ENCODE measurements at regions not wholly inside any gene's neighbourhood (a gene's known extent, or its start where the extent isn't known, plus 50 kb on each side); places are given as distances from the start of the nearest gene placed in this dataset.
"Not testable (repeated sequence)": the region's sequence is repeated elsewhere in the genome, so short reads cannot be mapped to it uniquely, and the experiment has no call there.

DNA sequence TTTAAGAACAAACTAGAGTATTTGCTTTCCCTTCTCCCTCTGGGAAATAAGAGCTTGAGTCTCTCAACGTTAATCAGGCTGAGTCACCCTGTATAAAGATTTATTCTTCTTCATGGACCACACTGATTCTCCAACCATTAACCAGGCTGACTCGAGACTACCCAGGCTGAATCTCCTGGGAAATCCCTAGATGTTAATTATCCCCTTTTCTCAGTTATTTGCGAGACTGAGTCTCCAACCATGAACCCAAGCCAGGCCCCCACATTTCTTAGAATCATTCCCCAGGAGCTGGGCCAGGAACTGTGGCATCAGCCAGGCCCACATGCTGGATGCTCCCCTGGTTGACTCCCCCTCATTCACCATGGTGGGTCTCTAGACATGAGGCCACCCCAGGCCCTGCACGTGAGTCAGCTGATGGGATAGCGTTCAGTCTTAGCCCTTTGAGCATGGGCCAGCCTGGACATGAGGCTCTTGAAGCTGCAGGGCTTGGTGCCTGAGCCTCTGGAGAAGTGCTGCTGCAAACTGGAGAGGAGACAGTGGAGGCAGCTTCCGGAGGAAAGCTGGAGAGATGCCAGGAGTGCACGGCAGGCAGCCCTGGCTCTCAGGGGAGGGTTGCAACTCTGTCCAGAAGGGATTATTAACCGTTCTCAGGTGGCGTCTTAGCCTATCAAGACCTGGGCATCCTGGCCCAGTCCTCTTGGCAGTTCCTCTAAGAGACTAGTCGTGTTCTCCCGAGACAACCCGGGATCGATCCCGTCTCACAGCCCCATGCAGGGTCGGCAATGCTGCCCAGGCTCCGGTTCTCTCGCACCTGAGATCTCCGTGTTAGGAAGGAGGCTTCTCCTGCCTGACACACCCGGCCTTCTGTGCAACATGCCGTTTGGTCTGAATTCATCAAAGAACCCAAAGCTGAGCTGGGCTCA, 296.6 kb downstream of the ADGRD1 start:
- DNase-seq (ENCODE audit: low spot score): no peak

- DNase-seq (ENCODE audit: low spot score): no peak
Observed at GRCh38 chr12:131250951-131251315, 297.2 kb downstream of the ADGRD1 start.

GRCh38 chr12:131251336-131252101, 297.8 kb downstream of the ADGRD1 start:
- no peak for DNase-seq (ENCODE audit: low spot score)

- no peak for DNase-seq (ENCODE audit: low spot score)
Observed at GRCh38 chr12:131253376-131254026, 299.8 kb downstream of the ADGRD1 start.

GRCh38 chr12:131254374-131254773, 300.7 kb downstream of the ADGRD1 start:
- no peak for DNase-seq (ENCODE audit: low spot score)

GRCh38 chr12:131258398-131258797, 304.7 kb downstream of the ADGRD1 start:
- DNase-seq (ENCODE audit: low spot score): no peak

- no peak for DNase-seq (ENCODE audit: low spot score)
Observed at GRCh38 chr12:131260251-131260905, 306.7 kb downstream of the ADGRD1 start.

- no peak for DNase-seq (ENCODE audit: low spot score)
Observed at GRCh38 chr12:131260954-131261353, 307.2 kb downstream of the ADGRD1 start.

- DNase-seq (ENCODE audit: low spot score): no peak
Observed at GRCh38 chr12:131261906-131262305, 308.2 kb downstream of the ADGRD1 start.

DNA sequence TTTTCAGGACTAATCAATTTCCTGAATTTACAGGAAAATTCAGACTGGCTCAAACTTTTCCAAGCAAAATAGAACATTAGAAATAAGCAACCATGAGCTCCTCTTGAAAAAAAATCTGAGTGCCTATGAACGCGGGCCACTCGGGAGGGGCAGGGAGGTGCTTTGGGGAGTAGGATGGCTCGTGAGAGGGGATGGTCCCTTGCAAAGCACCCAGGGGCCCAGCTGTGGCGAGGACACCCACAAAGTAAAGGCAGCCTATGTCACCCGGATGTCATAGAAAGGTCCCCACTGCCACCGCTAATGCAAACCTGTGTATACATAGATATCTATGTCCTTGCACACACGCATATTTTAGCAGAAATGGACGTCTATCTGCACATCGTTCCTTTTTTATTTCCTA, 309.9 kb downstream of the ADGRD1 start:
- no peak for DNase-seq (ENCODE audit: low spot score)

GRCh38 chr12:131264635-131265034, 310.9 kb downstream of the ADGRD1 start:
- no peak for DNase-seq (ENCODE audit: low spot score)

GRCh38 chr12:131266591-131267467, 313.1 kb downstream of the ADGRD1 start:
- DNase-seq (ENCODE audit: low spot score): no peak

DNA sequence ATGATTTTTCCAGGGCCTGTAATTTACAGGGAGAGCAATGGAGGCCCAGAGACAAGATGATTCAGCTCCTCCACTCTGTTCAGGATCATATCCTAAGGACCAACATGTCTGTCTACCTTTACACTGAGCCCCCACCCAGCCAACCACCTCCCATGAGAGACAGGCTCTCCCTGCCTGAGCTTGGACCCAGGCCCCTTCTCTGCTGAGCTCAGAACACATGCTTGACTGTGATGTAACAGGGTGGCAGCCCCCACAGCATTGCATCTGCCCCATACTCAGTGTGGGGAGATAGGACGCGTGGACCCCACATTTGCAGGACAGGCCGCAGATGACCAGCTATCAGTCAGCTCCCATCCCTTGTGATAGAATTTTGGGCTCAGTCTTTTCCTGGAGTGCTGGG, 313.9 kb downstream of the ADGRD1 start:
- DNase-seq (ENCODE audit: low spot score): no peak

GRCh38 chr12:131268123-131268522, 314.4 kb downstream of the ADGRD1 start:
- not testable (repeated sequence) for DNase-seq (ENCODE audit: low spot score)

DNA sequence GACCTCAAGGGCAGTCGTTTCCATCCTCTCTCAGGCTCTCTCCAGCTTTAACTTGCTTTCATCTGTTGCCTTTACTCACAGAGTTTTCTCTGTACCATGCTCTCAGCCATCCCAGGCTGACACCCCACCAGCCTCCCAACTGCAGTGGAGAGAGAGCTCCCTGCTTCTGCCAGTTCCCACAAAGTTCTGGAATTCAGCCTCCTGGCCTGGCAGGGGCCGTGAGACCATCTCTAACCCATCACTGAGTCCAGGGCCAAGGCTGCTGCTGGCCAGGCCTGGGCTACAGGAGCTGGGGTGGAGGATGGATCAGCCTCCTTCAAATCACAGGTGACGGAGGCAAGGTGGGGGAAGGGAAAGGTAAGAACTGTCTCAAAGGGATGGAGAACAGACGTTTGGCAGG, 314.9 kb downstream of the ADGRD1 start:
- not testable (repeated sequence) for DNase-seq (ENCODE audit: low spot score)

GRCh38 chr12:131269551-131269950, 315.8 kb downstream of the ADGRD1 start:
- DNase-seq (ENCODE audit: low spot score): no peak

DNA sequence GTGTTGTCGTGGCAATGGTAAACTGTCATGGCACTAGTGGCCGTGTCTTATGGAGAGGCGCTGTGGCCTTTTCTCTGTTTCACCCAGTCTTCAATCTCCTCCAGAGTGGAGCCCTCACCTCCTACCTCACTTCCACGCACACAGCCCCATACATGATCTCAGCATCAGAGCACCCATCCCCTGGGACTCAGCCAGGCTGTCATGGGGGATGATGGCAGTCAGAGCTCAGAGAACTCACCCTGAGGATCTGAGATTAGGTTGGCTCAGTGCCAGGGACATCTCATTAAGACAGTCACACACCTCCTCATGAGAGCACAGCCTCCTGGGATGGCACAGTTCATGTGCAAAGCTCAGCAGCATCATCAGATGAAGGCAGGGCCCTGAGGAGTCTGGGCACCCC, 316.3 kb downstream of the ADGRD1 start:
- DNase-seq (ENCODE audit: low spot score): not testable (repeated sequence)

GRCh38 chr12:131271724-131272123, 318.0 kb downstream of the ADGRD1 start:
- DNase-seq (ENCODE audit: low spot score): no peak

DNA sequence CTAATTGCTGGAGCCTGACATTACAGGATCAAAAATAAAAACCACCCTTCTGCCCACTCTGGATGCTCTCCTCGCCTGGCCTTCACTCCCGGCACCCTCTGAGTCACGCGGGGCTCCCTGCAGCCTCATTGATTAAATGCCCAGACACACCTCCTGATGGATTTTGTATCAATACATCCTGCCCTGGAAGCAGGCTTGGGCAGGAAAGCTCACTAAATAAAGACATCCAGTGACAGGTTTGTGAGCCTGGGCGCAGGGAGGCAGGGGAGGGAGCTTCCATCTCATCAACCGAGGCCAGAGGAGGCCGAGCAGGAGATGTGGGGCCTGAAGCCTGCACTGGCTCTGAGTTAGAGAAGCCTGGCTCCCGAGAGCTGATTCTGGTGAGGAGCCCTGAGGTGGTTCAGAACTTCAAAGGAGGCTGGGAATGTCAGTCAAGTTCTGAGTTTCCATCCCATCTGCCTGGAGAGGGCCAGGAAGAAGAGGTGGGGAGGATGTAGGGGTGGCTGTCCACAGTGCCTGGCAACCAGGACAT, 318.6 kb downstream of the ADGRD1 start:
- DNase-seq (ENCODE audit: low spot score): not testable (repeated sequence)

DNA sequence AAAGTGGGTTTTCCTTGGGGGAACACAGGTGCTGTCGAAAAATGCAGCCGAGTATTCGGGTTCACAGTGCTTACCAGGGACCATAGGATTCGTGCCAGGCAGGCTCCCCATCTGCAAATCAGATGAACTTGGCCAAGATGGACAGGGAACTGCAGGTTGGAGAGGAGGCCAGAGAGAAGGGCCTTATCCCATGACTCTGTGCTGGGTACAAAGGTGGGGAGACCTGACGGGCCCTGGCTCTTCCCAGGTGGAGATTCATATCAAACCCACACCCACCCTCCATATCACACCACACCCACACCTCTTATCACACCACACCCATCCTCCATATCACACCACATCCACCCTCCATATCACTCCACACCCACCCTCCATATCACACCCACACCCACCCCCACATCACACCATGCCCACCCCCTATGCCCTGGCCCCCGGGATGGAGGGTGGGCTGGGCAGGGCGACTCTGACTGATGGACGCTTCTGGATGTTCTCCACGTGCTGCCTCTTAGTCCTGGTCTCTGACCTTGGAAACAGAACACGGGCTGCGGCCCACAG, 319.7 kb downstream of the ADGRD1 start:
- DNase-seq (ENCODE audit: low spot score): no peak

DNA sequence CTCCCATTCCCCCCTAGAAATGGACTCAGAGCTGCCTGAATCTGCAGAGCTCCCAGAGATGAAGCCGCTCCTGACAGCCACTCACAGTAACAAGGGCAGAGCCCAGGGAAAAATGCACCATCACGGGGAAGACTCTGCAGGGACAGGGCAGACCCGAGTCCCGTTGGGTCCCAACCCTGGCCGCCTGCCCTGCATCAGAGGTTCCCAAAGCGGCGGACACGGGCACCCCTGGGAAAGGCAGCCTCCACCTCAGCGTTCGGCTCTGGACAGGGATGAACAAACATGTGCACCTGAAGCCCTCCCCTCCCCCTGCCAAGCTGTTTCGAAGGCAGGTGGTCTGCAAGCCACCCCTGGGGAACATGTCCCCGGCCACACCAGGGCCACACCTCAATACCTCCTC, 320.4 kb downstream of the ADGRD1 start:
- no peak for DNase-seq (ENCODE audit: low spot score)

All from HuH-7.5 (cell line).